GM12874 (cell line): ENCODE measurements at regions not wholly inside any gene's neighbourhood (a gene's known extent, or its start where the extent isn't known, plus 50 kb on each side); places are given as distances from the start of the nearest gene placed in this dataset.

Experiments used
- TF ChIP-seq, protein P1 (sequence below): IDR thresholded peaks from 2 replicates; pipeline ENCODE4 v1.5.1; 2011; ENCODE audit warnings: low read depth, mild to moderate bottlenecking, control low read depth, low read length, moderate library complexity; ENCODE audit not compliant: insufficient read depth

DNA sequence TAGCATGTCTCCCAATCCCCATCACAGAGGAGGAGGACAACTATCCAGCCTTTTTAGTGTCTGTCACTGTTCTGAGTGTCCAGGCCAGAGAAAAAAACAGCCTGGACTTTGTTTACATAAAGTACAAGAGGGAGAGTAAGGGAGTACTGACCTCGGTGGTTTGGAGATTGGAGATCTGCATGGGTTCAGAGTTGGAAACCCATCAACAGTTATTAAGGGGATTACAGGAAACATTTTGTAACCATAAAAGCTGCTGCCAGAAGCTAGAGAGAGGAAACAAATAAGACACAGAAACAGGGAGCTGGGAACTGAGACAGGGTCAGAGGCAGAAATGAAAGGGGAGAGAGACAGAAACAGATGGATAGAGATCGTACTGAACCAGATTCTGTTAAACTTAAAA lies 131.5 kb upstream of the CTTNBP2NL start:
- TF ChIP-seq, protein P1, sequence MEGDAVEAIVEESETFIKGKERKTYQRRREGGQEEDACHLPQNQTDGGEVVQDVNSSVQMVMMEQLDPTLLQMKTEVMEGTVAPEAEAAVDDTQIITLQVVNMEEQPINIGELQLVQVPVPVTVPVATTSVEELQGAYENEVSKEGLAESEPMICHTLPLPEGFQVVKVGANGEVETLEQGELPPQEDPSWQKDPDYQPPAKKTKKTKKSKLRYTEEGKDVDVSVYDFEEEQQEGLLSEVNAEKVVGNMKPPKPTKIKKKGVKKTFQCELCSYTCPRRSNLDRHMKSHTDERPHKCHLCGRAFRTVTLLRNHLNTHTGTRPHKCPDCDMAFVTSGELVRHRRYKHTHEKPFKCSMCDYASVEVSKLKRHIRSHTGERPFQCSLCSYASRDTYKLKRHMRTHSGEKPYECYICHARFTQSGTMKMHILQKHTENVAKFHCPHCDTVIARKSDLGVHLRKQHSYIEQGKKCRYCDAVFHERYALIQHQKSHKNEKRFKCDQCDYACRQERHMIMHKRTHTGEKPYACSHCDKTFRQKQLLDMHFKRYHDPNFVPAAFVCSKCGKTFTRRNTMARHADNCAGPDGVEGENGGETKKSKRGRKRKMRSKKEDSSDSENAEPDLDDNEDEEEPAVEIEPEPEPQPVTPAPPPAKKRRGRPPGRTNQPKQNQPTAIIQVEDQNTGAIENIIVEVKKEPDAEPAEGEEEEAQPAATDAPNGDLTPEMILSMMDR, result no peak

DNA sequence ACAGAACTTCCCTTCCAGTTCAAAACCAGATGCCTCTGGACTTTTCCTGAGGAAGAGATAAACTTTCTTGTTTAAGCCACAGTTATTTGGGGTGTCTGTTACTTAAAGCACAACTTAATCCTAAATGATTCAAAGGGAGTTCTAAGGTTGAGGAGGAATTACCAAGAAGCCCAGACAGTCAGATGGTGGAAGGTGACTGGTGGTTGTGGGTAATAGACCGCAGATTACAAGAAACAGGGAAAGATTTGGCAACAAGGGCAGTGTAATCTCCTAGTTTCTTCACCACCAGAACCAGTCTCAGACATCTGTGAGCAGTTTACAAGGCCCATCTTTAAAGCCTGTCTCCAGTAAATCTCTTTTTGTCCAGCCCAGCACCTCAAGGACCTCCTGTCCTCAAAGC lies 130.1 kb upstream of the CTTNBP2NL start:
- TF ChIP-seq, protein P1, result no peak

DNA sequence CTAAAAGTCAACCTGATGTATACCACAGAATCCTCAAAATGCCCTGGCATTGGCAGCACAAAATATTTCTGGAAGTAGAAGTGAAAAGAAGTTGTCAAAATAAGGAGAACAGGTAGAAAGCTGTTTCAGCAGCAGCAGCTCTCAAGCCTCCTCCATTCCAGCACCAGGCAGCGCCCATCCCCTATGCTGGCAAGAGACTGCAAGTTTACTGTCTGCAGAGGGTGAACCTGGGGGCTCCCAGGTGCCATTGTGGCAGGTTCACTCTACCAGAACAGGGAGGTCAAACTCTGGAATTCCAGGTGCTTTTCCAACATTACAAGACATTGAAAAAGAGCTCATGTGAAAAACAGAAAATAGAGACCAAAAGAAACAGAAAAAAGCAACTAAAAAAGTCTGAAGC lies 128.8 kb upstream of the CTTNBP2NL start:
- TF ChIP-seq, protein P1, result no peak

DNA sequence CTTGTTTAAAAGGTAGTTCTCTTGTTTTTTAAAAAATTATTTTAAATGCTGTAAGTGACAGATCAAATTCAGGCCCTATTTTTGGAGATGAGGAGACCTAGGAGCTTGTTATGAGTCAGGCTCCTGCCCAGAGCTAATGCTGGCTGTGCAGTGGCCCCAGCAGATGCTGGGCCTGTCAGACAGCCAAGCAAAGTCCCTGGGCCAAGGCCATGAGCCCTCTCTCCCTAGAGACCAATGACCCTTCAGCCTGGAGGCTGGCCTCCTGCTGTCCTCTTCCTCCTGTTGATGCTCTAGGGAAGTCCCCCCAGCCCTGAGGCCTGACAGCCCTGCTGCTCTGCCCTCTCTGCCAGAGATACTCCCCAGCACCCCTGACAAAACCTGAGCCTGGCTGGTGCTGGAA lies 128.1 kb upstream of the CTTNBP2NL start:
- TF ChIP-seq, protein P1, result no peak

DNA sequence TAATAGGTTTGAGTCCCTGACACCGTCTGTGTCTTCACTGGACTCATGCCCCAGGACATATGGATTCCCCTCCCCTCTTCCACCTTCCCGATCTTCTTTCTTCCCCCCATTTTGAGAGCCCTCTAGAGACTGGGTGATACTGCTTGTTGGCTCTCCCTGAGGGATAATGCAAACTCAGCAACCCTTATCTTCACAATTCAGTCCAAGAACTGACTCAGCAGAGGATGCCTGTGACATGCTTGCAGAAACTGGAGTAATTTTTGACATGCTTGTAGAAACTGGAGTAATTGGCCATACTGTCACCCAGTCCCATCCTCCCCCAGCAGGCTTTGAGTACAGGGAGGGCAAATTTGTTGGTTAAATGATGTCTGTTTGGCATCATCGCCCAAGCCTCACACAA lies 127.6 kb upstream of the CTTNBP2NL start:
- TF ChIP-seq, protein P1, result no peak

DNA sequence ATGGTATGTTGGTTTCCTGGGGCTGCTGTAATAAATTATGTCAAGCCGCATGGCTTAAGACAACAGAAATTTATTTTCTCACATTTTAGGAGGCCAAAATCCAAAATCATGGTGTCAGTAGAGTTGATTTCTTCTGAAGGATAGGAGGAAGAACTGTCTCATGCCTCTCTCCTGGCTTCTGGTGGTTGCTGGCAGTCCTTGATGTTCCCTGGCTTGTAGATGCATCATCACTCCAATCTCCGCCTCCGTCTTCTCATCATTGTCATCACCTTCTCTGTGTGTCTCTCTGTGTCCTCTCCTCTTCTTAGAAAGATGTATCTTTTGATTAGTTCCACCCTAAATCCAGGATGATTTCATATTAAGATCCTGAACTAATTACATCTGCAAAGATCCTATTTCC lies 124.7 kb upstream of the CTTNBP2NL start:
- TF ChIP-seq, protein P1, result no peak

DNA sequence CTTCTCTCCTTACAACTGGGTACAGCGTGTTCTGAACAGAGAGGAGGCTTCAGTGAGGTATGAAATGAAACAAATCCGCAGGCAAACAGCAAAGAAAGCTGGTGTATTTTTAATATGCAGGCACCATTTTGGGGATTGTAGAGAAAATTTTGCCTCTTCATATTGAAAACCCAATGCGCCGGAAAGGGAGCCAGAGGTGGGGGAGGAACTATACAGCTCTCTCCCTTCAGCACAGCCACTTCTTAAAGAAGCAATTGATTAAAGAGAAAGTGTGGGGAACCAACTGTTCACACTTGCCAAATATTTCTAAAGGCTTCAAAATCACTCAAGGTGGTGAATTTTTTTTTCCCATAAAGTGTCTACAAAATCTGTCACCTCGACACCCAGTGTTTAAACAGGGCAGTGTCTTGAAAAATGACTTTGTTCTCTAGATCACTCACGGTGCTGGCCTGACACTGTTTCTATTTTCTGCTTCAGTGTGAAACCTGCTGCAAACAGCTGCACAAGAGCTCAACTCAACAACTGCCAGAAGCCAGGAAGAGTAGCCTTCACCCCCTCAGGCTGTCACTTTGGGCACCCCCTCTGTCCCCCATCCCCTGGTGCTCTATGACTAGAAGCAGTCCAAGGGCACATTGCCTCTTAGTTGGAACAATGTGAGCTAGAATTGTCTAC lies 123.8 kb upstream of the CTTNBP2NL start:
- TF ChIP-seq, protein P1, result no peak
